A549 (cell line): ENCODE measurements at regions not wholly inside any gene's neighbourhood (a gene's known extent, or its start where the extent isn't known, plus 50 kb on each side); places are given as distances from the start of the nearest gene placed in this dataset.

Source experiments
- ATAC-seq, 2 experiments: fragments of 200-7000 bp in 1 of 2; fragments of >200 bp in 1 of 2; cut with Nextera tagmentation in 1 of 2; cut with Tn5 transposase in 1 of 2; 3 replicates each; pipeline versions ENCODE4 v1.8.0 to v1.9.1; 2018 to 2020; ENCODE audit warnings: mild to moderate bottlenecking in 1 of 2, moderate library complexity in 1 of 2
- CTCF ChIA-PET: fragments of 300-600 bp; sonication (Branson Sonifier 250); formaldehyde crosslinking; extraction: SDS; loops from one replicate; lab custom pipeline; 2021; ENCODE audit warnings: antibody characterized with exemption, inconsistent platforms; lab: Yijun Ruan, JAX
- POLR2A ChIA-PET: fragments of 350-600 bp; formaldehyde crosslinking; extraction: SDS; loops from one replicate; lab custom pipeline; 2021; ENCODE audit warnings: antibody characterized with exemption, inconsistent platforms; lab: Yijun Ruan, JAX
- DNase-seq, 2 experiments: peaks; one replicate each; pipeline versions ENCODE4 v3.0.0 to v3.0.0-alpha.2; 2011 to 2016; ENCODE audit warnings: low read depth in 1 of 2, low spot score in 1 of 2
- FAIRE-seq: peaks from 2 replicates; lab custom pipeline; 2011; peaks lifted over from hg19 to GRCh38; lab: Jason Lieb, UNC
- H3K27ac ChIP-seq, 2 experiments: fragments of >200 bp; sonication (Bioruptor Twin); formaldehyde crosslinking; 3 replicates each; pipeline ENCODE4 v1.5.1; 2016 to 2017
- H3K4me1 ChIP-seq: fragments of >200 bp; sonication (Bioruptor Twin); formaldehyde crosslinking; 3 replicates; pipeline ENCODE4 v1.6.1; 2016
- H3K4me2 ChIP-seq: fragments of >200 bp; sonication (Bioruptor Twin); formaldehyde crosslinking; 3 replicates; pipeline ENCODE4 v1.6.1; 2016
- H3K4me3 ChIP-seq: fragments of >200 bp; sonication (Bioruptor Twin); formaldehyde crosslinking; 3 replicates; pipeline ENCODE4 v1.5.1; 2016
- H3K9me3 ChIP-seq: fragments of >200 bp; sonication (Bioruptor Twin); formaldehyde crosslinking; 3 replicates; pipeline ENCODE4 v1.6.1; 2016
- EHMT2 ChIP-seq: fragments of 200-600 bp; sonication (generic); IDR thresholded peaks from 2 replicates; pipeline ENCODE4 v1.6.1; 2016; ENCODE audit warnings: antibody characterized with exemption, low read depth, mild to moderate bottlenecking, moderate library complexity
- EP300 ChIP-seq, 2 experiments: fragments of >200 bp; sonication (Bioruptor Twin); formaldehyde crosslinking; IDR thresholded peaks; 2 replicates in 1 of 2; 3 replicates in 1 of 2; pipeline ENCODE4 v1.6.1; 2016 to 2017
- FOSL2 ChIP-seq, 2 experiments: fragments of 450-650 bp in 1 of 2; fragments of >200 bp in 1 of 2; sonication (Bioruptor Twin) in 1 of 2; formaldehyde crosslinking; IDR thresholded peaks; 2 replicates each; pipeline versions ENCODE4 v1.5.0 to v1.6.1; 2016 to 2020; ENCODE audit warnings: mild to moderate bottlenecking in 1 of 2, moderate library complexity in 1 of 2
- HEYL ChIP-seq: fragments of 250-450 bp; sonication (Bioruptor Pico); IDR thresholded peaks from 2 replicates; pipeline ENCODE4 v1.8.0; 2021; ENCODE audit warnings: mild to moderate bottlenecking, moderate library complexity
- HOXA7 ChIP-seq: fragments of 250-450 bp; sonication (Bioruptor Pico); IDR thresholded peaks from 2 replicates; pipeline ENCODE4 v1.5.0; 2020; ENCODE audit warnings: mild to moderate bottlenecking, moderate library complexity
- KDM1A ChIP-seq: fragments of 200-600 bp; sonication (generic); IDR thresholded peaks from 2 replicates; pipeline ENCODE4 v1.6.1; 2016; ENCODE audit warnings: low read depth, mild to moderate bottlenecking
- KDM5A ChIP-seq: fragments of 200-600 bp; sonication (generic); IDR thresholded peaks from 2 replicates; pipeline ENCODE4 v1.6.1; 2016; ENCODE audit warnings: antibody characterized with exemption, mild to moderate bottlenecking
- MAFK ChIP-seq: fragments of 450-650 bp; IDR thresholded peaks from 2 replicates; pipeline ENCODE4 v1.6.1; 2014; ENCODE audit not compliant: partially characterized antibody
- MAZ ChIP-seq: fragments of 150-350 bp; IDR thresholded peaks from 2 replicates; pipeline ENCODE4 v1.6.1; 2014; ENCODE audit warnings: antibody characterized with exemption, low read depth, low read length, borderline replicate concordance
- POLR2A ChIP-seq: IDR thresholded peaks from 2 replicates; pipeline ENCODE4 v1.6.1; 2012; ENCODE audit warnings: mild to moderate bottlenecking, low read length
- RNF2 ChIP-seq: fragments of 200-600 bp; sonication (generic); IDR thresholded peaks from 2 replicates; pipeline ENCODE4 v1.6.1; 2016; ENCODE audit warnings: low read depth, mild to moderate bottlenecking, antibody characterized with exemption, moderate library complexity, borderline replicate concordance
- SMC3 ChIP-seq: fragments of >200 bp; sonication (Bioruptor Twin); formaldehyde crosslinking; IDR thresholded peaks from 3 replicates; pipeline ENCODE4 v1.6.1; 2018; ENCODE audit warnings: inconsistent platforms
- TFCP2L1 ChIP-seq: fragments of 250-450 bp; sonication (Bioruptor Pico); IDR thresholded peaks from 2 replicates; pipeline ENCODE4 v1.5.0; 2021; ENCODE audit warnings: mild to moderate bottlenecking
- TP53 ChIP-seq: fragments of 250-450 bp; sonication (Bioruptor Pico); IDR thresholded peaks from 2 replicates; pipeline ENCODE4 v1.5.0; 2021; ENCODE audit warnings: mild to moderate bottlenecking, moderate library complexity
- ZNF302 ChIP-seq: fragments of 250-450 bp; sonication (Bioruptor Pico); IDR thresholded peaks from 2 replicates; pipeline ENCODE4 v1.9.0; 2021; ENCODE audit warnings: inconsistent platforms, mild to moderate bottlenecking, moderate library complexity
- WGBS: methylation state at CpG from one replicate; pipeline ENCODE4 v1.1.6; 2017; ENCODE audit errors: missing lambda C conversion rate; 5-methylcytosine and 5-hydroxymethylcytosine counted together
- TF ChIP-seq, protein P1 (sequence below): IDR thresholded peaks from 2 replicates; pipeline ENCODE4 v1.6.1; 2012
- TF ChIP-seq, protein P2 (sequence below): fragments of 250-450 bp; sonication (Bioruptor Pico); IDR thresholded peaks from 2 replicates; pipeline ENCODE4 v1.5.0; 2020; ENCODE audit warnings: low read depth, mild to moderate bottlenecking, moderate library complexity
- TF ChIP-seq, protein P3 (sequence below): fragments of 450-650 bp; IDR thresholded peaks from 2 replicates; pipeline ENCODE4 v1.6.1; 2014; ENCODE audit warnings: antibody characterized with exemption
- TF ChIP-seq, protein P4 (sequence below): fragments of >200 bp; sonication (Bioruptor Twin); formaldehyde crosslinking; IDR thresholded peaks from 3 replicates; pipeline ENCODE4 v1.6.1; 2016
- TF ChIP-seq, protein P5 (sequence below): fragments of 250-450 bp; sonication (Bioruptor Pico); IDR thresholded peaks from 2 replicates; pipeline ENCODE4 v1.5.0; 2021; ENCODE audit warnings: mild to moderate bottlenecking, moderate library complexity, borderline replicate concordance
- TF ChIP-seq, protein P6 (sequence below): IDR thresholded peaks from 2 replicates; pipeline ENCODE4 v1.6.1; 2012; ENCODE audit warnings: low read depth, borderline replicate concordance

DNA sequence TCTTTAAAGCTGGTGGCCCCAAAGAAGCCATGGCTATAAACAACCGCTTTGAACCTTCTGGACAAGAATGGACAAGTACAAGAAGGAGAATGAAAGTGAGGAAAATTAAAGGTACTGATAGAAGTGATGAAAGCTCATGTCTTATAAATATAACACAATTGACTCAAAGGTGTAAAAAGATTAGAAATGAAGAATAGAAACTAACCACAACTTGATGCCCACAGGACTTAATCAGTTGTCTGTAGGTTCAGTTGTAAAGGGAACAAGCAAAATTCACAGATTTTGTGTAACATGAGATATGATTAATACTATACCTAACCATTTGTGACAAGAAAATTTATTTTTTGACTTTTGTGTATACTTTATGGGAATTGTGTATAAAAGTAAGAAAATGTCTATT is 135.7 kb downstream of the NUP35 start (continued):
- TF ChIP-seq, protein P1, sequence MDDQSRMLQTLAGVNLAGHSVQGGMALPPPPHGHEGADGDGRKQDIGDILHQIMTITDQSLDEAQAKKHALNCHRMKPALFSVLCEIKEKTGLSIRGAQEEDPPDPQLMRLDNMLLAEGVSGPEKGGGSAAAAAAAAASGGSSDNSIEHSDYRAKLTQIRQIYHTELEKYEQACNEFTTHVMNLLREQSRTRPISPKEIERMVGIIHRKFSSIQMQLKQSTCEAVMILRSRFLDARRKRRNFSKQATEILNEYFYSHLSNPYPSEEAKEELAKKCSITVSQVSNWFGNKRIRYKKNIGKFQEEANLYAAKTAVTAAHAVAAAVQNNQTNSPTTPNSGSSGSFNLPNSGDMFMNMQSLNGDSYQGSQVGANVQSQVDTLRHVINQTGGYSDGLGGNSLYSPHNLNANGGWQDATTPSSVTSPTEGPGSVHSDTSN, result no peak
- TF ChIP-seq HOXA7 (CRISPR knock-in tag) (no peak), SMC3 (no peak), MAFK (no peak)

DNA sequence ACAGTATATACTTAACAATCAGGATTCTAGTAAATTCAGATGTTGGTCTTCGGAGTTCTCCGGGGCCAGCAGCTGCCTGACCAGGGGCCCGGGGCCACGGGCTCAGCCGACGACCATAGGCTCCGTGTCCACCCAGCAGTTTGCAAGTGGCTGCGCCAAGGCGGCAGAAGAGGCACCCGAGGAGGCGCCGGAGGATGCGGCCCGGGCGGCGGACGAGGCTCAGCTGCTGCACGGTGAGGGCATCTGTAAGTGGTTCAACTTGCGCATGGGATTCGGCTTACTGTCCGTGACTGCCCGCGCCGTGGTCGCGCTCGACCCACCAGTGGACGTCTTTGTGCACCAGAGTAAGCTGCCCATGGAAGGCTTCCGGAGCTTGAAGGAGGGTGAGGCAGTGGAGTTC is 136.3 kb downstream of the NUP35 start:
- 90% methylated on average over 29 of the region's 29 CpGs for WGBS
- Histone ChIP-seq H3K9me3 (no peaks in the 10 kb centered on the region), H3K4me2 (no peak overlapping the region), H3K4me3 (no peak overlapping the region), H3K4me1 (no peaks in the 10 kb centered on the region), H3K27ac (no peak overlapping the region)
- no peak for DNase-seq
- no peak for ATAC-seq
- TF ChIP-seq TFCP2L1 (CRISPR knock-in tag) (no peak), KDM1A (no peak), MAFK (no peak), TP53 (no peak), MAZ (no peak), HEYL (CRISPR knock-in tag) (no peak), ZNF302 (CRISPR knock-in tag) (no peak), POLR2A (no peak), KDM5A (no peak), EP300 (IDR thresholded peaks at IDR 0.05) (no peak), RNF2 (no peak)
- TF ChIP-seq, protein P2, sequence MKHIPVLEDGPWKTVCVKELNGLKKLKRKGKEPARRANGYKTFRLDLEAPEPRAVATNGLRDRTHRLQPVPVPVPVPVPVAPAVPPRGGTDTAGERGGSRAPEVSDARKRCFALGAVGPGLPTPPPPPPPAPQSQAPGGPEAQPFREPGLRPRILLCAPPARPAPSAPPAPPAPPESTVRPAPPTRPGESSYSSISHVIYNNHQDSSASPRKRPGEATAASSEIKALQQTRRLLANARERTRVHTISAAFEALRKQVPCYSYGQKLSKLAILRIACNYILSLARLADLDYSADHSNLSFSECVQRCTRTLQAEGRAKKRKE, result no peak
- TF ChIP-seq, protein P3, sequence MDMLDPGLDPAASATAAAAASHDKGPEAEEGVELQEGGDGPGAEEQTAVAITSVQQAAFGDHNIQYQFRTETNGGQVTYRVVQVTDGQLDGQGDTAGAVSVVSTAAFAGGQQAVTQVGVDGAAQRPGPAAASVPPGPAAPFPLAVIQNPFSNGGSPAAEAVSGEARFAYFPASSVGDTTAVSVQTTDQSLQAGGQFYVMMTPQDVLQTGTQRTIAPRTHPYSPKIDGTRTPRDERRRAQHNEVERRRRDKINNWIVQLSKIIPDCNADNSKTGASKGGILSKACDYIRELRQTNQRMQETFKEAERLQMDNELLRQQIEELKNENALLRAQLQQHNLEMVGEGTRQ, result no peak
- TF ChIP-seq, protein P4, sequence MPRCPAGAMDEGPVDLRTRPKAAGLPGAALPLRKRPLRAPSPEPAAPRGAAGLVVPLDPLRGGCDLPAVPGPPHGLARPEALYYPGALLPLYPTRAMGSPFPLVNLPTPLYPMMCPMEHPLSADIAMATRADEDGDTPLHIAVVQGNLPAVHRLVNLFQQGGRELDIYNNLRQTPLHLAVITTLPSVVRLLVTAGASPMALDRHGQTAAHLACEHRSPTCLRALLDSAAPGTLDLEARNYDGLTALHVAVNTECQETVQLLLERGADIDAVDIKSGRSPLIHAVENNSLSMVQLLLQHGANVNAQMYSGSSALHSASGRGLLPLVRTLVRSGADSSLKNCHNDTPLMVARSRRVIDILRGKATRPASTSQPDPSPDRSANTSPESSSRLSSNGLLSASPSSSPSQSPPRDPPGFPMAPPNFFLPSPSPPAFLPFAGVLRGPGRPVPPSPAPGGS, result no peak
- TF ChIP-seq, protein P5, sequence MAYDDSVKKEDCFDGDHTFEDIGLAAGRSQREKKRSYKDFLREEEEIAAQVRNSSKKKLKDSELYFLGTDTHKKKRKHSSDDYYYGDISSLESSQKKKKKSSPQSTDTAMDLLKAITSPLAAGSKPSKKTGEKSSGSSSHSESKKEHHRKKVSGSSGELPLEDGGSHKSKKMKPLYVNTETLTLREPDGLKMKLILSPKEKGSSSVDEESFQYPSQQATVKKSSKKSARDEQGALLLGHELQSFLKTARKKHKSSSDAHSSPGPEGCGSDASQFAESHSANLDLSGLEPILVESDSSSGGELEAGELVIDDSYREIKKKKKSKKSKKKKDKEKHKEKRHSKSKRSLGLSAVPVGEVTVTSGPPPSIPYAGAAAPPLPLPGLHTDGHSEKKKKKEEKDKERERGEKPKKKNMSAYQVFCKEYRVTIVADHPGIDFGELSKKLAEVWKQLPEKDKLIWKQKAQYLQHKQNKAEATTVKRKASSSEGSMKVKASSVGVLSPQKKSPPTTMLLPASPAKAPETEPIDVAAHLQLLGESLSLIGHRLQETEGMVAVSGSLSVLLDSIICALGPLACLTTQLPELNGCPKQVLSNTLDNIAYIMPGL (CRISPR knock-in tag), result no peak
- FAIRE-seq, result no peak
- POLR2A ChIA-PET, result no interaction called here
- CTCF ChIA-PET, result no interaction called here

DNA sequence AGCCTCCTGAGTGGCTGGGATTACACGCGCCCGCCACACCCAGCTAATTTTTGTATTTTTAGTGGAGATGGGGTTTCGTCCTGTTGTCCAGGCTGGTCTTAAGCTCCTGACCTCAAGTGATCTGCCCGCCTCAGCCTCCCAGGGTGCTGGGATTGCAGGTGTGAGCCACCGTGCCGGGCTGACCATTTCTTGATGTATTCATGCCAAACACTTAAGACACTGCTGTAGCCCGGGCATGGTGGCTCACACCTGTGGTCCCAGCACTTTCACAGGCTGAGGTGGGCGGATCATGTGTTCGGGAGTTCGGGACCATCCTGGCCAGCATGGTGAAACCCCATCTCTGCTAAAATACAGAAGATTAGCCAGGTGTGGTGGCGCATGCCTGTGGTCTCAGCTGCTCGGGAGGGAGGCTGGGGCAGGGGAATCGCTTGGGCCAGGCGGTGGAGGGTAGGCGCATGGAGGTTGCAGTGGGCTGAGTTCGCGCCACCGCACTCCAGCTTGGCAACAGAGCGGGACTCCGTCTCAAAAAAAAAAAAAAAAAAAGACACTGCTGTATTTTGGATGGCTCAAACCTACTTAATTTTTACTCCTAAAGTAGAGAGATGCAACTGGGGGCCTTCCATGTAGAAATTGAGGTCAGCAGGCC is 140.8 kb downstream of the NUP35 start:
- no peaks in the 10 kb centered on the region for H3K9me3 ChIP-seq
- 87% methylated on average over 16 of the region's 21 CpGs for WGBS
- DNase-seq, result no peak
- no peak overlapping the region for H3K4me3 ChIP-seq
- ChIA-PET CTCF (no interaction called here), POLR2A (no interaction called here)
- ATAC-seq, result no peak
- no peak overlapping the region for H3K27ac ChIP-seq
- TF ChIP-seq FOSL2 (IDR thresholded peaks at IDR 0.05) (no peak), FOSL2 (CRISPR knock-in tag; IDR thresholded peaks at IDR 0.05) (no peak), EHMT2 (no peak)
- TF ChIP-seq, protein P6, sequence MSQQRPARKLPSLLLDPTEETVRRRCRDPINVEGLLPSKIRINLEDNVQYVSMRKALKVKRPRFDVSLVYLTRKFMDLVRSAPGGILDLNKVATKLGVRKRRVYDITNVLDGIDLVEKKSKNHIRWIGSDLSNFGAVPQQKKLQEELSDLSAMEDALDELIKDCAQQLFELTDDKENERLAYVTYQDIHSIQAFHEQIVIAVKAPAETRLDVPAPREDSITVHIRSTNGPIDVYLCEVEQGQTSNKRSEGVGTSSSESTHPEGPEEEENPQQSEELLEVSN, result no peak
- no peak overlapping the region for H3K4me2 ChIP-seq
- H3K4me1 ChIP-seq, result no peaks in the 10 kb centered on the region
- no peak for FAIRE-seq
